SK-N-SH treated with all-trans-retinoic acid at 6 μM for 48 hours (cell line): ENCODE measurements at regions not wholly inside any gene's neighbourhood (a gene's known extent, or its start where the extent isn't known, plus 50 kb on each side); places are given as distances from the start of the nearest gene placed in this dataset.

Experiments
- ARNTL ChIP-seq: fragments of 450-650 bp; formaldehyde crosslinking; IDR thresholded peaks from 2 replicates; pipeline ENCODE4 v1.5.0; 2020; ENCODE audit warnings: low read depth, mild to moderate bottlenecking, moderate library complexity, borderline replicate concordance
- CREB5 ChIP-seq: fragments of 250-450 bp; sonication (Bioruptor Pico); IDR thresholded peaks from 2 replicates; pipeline ENCODE4 v1.5.1; 2020; ENCODE audit warnings: low read depth, mild to moderate bottlenecking, moderate library complexity
- ISL1 ChIP-seq: fragments of 250-450 bp; sonication (Bioruptor Pico); IDR thresholded peaks from 2 replicates; pipeline ENCODE4 v2.1.2; 2022; ENCODE audit warnings: mild to moderate bottlenecking, moderate library complexity
- RARB ChIP-seq: fragments of 250-450 bp; sonication (Bioruptor Pico); IDR thresholded peaks from 2 replicates; pipeline ENCODE4 v1.8.0; 2021; ENCODE audit warnings: mild to moderate bottlenecking, moderate library complexity
- TCF4 ChIP-seq: fragments of 250-450 bp; sonication (Bioruptor Pico); IDR thresholded peaks from 2 replicates; pipeline ENCODE4 v1.8.0; 2021; ENCODE audit warnings: mild to moderate bottlenecking, moderate library complexity, borderline replicate concordance
- ZNF70 ChIP-seq: fragments of 450-650 bp; formaldehyde crosslinking; IDR thresholded peaks from 2 replicates; pipeline ENCODE4 v1.5.0; 2020; ENCODE audit warnings: mild to moderate bottlenecking, moderate library complexity

- TF ChIP-seq ARNTL (no peak), ZNF70 (no peak), CREB5 (CRISPR knock-in tag) (no peak), RARB (CRISPR knock-in tag) (no peak), ISL1 (CRISPR knock-in tag) (no peak), TCF4 (CRISPR knock-in tag) (no peak)
Measured at GRCh38 chr12:77606348-77606747, 224.3 kb upstream of the NAV3 start.
